B cell (primary cell): ENCODE measurements at regions not wholly inside any gene's neighbourhood (a gene's known extent, or its start where the extent isn't known, plus 50 kb on each side); places are given as distances from the start of the nearest gene placed in this dataset.

Experiments
- ATAC-seq: fragments of 200-7000 bp; cut with Tn5 transposase; one replicate; pipeline ENCODE4 v1.10.0; 2021; ENCODE audit warnings: low read depth, mild to moderate bottlenecking, moderate number of reproducible peaks, moderate library complexity
- CTCF ChIA-PET: fragments of 350-600 bp; sonication (Branson Sonifier 250); formaldehyde crosslinking; loops from one replicate; lab custom pipeline; 2021; ENCODE audit warnings: antibody characterized with exemption, inconsistent platforms; lab: Charles Lee
- POLR2A ChIA-PET: fragments of 350-600 bp; sonication (Branson Sonifier 250); formaldehyde crosslinking; loops from one replicate; lab custom pipeline; 2021; ENCODE audit warnings: antibody characterized with exemption; lab: Charles Lee
- DNase-seq: peaks from one replicate; pipeline ENCODE4 v3.0.0; 2013
- H2AFZ ChIP-seq: 2 replicates; pipeline ENCODE4 v1.6.1; 2012; ENCODE audit warnings: mild to moderate bottlenecking, low read depth, low read length; ENCODE audit not compliant: insufficient read depth, poor library complexity, severe bottlenecking
- H3K27ac ChIP-seq, 2 donors: 1 replicate in 1 of 2; 2 replicates in 1 of 2; pipeline ENCODE4 v1.5.1; 2012 to 2013; ENCODE audit warnings: low read length in 2 of 2, mild to moderate bottlenecking in 2 of 2, moderate library complexity in 1 of 2
- H3K27me3 ChIP-seq, 4 experiments: fragments of 200-600 bp in 1 of 4; sonication (generic) in 1 of 4; replicated peaks in 1 of 4; 1 replicate in 2 of 4; 2 replicates in 2 of 4; pipeline versions ENCODE4 v1.6.1 to v1.7.0; 2013 to 2016; ENCODE audit warnings: low read length in 3 of 4, mild to moderate bottlenecking in 2 of 4, mixed read lengths in 1 of 4, moderate library complexity in 1 of 4; ENCODE audit not compliant: insufficient read depth in 4 of 4, control insufficient read depth in 3 of 4; ENCODE audit errors: control extremely low read depth in 1 of 4
- H3K36me3 ChIP-seq, 2 experiments: replicated peaks in 1 of 2; 1 replicate in 1 of 2; 2 replicates in 1 of 2; pipeline versions ENCODE4 v1.6.1 to v1.7.1; 2013; ENCODE audit warnings: low read length in 1 of 2; ENCODE audit not compliant: insufficient read depth in 2 of 2, control insufficient read depth in 1 of 2; ENCODE audit errors: control extremely low read depth in 1 of 2, extremely low read depth in 1 of 2
- H3K4me1 ChIP-seq, 2 donors: fragments of 200-600 bp in 1 of 2; sonication (generic) in 1 of 2; 1 replicate in 1 of 2; 2 replicates in 1 of 2; pipeline versions ENCODE4 v1.5.1 to v1.6.1; 2013 to 2017; ENCODE audit warnings: low read length in 2 of 2; ENCODE audit not compliant: control insufficient read depth in 2 of 2, insufficient read depth in 2 of 2
- H3K4me2 ChIP-seq: replicated peaks from 2 replicates; pipeline ENCODE3; 2012; ENCODE audit warnings: mild to moderate bottlenecking, low read depth, low read length; ENCODE audit not compliant: poor library complexity, severe bottlenecking
- H3K4me3 ChIP-seq, 5 experiments: fragments of 200-600 bp in 1 of 5; sonication (generic) in 1 of 5; 1 replicate in 3 of 5; 2 replicates in 2 of 5; pipeline versions ENCODE4 v1.5.1 to v1.7.0; 2011 to 2016; ENCODE audit warnings: low read length in 4 of 5, mild to moderate bottlenecking in 4 of 5, low read depth in 2 of 5, control low read depth in 1 of 5, moderate library complexity in 1 of 5; ENCODE audit not compliant: insufficient read depth in 1 of 5; ENCODE audit errors: control extremely low read depth in 1 of 5, extremely low read depth in 1 of 5
- H3K79me2 ChIP-seq: fragments of 200-600 bp; sonication (generic); one replicate; pipeline ENCODE4 v1.6.0; 2016; ENCODE audit warnings: low read length; ENCODE audit not compliant: control insufficient read depth, insufficient read depth
- H3K9ac ChIP-seq: fragments of 200-600 bp; sonication (generic); 2 replicates; pipeline ENCODE4 v1.6.1; 2017; ENCODE audit warnings: mild to moderate bottlenecking, low read length, moderate library complexity
- H3K9me3 ChIP-seq, 3 donors: one replicate each; pipeline versions ENCODE4 v1.6.1 to v1.7.1; 2013; ENCODE audit warnings: low read length in 2 of 3; ENCODE audit not compliant: control insufficient read depth in 2 of 3, insufficient read depth in 1 of 3; ENCODE audit errors: control extremely low read depth in 1 of 3
- H4K20me1 ChIP-seq: 2 replicates; pipeline ENCODE4 v1.6.0; 2012; ENCODE audit warnings: mild to moderate bottlenecking, low read length; ENCODE audit not compliant: insufficient read depth, control insufficient read depth, poor library complexity, severe bottlenecking
- H3K27ac Mint-ChIP-seq: one replicate; pipeline ENCODE4 v1.8.0; 2021; ENCODE audit warnings: mixed read lengths
- H3K27me3 Mint-ChIP-seq: one replicate; pipeline ENCODE4 v1.8.0; 2021; ENCODE audit warnings: mixed read lengths
- H3K4me1 Mint-ChIP-seq: one replicate; pipeline ENCODE4 v1.8.0; 2021; ENCODE audit warnings: mixed read lengths
- H3K4me3 Mint-ChIP-seq: one replicate; pipeline ENCODE4 v1.8.0; 2021; ENCODE audit warnings: mixed read lengths
- H3K9me3 Mint-ChIP-seq: one replicate; pipeline ENCODE4 v1.8.0; 2022; ENCODE audit warnings: mixed read lengths; ENCODE audit not compliant: insufficient read depth
- CTCF ChIP-seq: fragments of 200-600 bp; IDR thresholded peaks from one replicate; pipeline ENCODE4 v1.8.0; 2022; ENCODE audit warnings: antibody characterized with exemption, mild to moderate bottlenecking
- EZH2 ChIP-seq: IDR thresholded peaks from 2 replicates; pipeline ENCODE4 v1.6.1; 2012; ENCODE audit warnings: borderline replicate concordance, low read depth, mild to moderate bottlenecking, moderate library complexity, low read length; ENCODE audit not compliant: insufficient read depth, poor library complexity, severe bottlenecking
- WGBS: methylation state at CpG from one replicate; pipeline ENCODE4 v1.1.5; 2013; ENCODE audit warnings: missing lambda C conversion rate; ENCODE audit not compliant: insufficient coverage; 5-methylcytosine and 5-hydroxymethylcytosine counted together
- intact Hi-C: fragments of 100-400 bp; cut with micrococcal nuclease; formaldehyde crosslinking; loops from one replicate; pipeline ENCODE4 v1.10.0; 2022

GRCh38 chr1:30600706-30601105 lies 122.7 kb downstream of the MATN1 start:
- intact Hi-C loops, result no loop called here
- Histone ChIP-seq H4K20me1 (no peaks in the 10 kb centered on the region), H3K36me3 (no peaks in the 10 kb centered on the region), H2AFZ (no peak overlapping the region), H3K4me2 (no peak overlapping the region), H3K27me3 (no peaks in the 10 kb centered on the region), H3K4me3 (no peak overlapping the region), H3K27ac (no peak overlapping the region), H3K9me3 (no peaks in the 10 kb centered on the region), H3K9ac (no peak overlapping the region), H3K4me1 (no peaks in the 10 kb centered on the region), H3K79me2 (no peaks in the 10 kb centered on the region)
- no peak overlapping the region for H3K27ac Mint-ChIP-seq
- no peak overlapping the region for H3K4me3 Mint-ChIP-seq
- DNase-seq (no peak), ATAC-seq (no peak)
- no peaks in the 10 kb centered on the region for H3K4me1 Mint-ChIP-seq
- H3K27me3 Mint-ChIP-seq, result peaks cover 24% of the 10 kb centered on the region
- ChIA-PET POLR2A (no interaction called here), CTCF (no interaction called here)
- WGBS, result 72% methylated on average over 4 of the region's 4 CpGs
- TF ChIP-seq EZH2 (no peak), CTCF (no peak)
- no peaks in the 10 kb centered on the region for H3K9me3 Mint-ChIP-seq

GRCh38 chr1:30600258-30600657 lies 123.1 kb downstream of the MATN1 start:
- H3K4me3 Mint-ChIP-seq, result no peak overlapping the region

More at GRCh38 chr1:30600258-30600657, 123.1 kb downstream of the MATN1 start:
- H3K4me1 Mint-ChIP-seq, result no peaks in the 10 kb centered on the region
- Histone ChIP-seq H4K20me1 (no peaks in the 10 kb centered on the region), H3K36me3 (no peaks in the 10 kb centered on the region), H3K79me2 (no peaks in the 10 kb centered on the region), H3K9me3 (no peaks in the 10 kb centered on the region), H3K4me1 (no peaks in the 10 kb centered on the region), H2AFZ (no peak overlapping the region), H3K4me3 (no peak overlapping the region), H3K9ac (no peak overlapping the region), H3K27me3 (no peaks in the 10 kb centered on the region), H3K27ac (no peak overlapping the region), H3K4me2 (no peak overlapping the region)
- no peak for TF ChIP-seq CTCF
- TF ChIP-seq EZH2, result no peak
- 76% methylated on average over 9 of the region's 9 CpGs for WGBS
- ChIA-PET POLR2A (no interaction called here), CTCF (no interaction called here)
- intact Hi-C loops, result no loop called here
- DNase-seq, result no peak
- H3K27me3 Mint-ChIP-seq, result peaks cover 24% of the 10 kb centered on the region
- ATAC-seq, result no peak
- H3K27ac Mint-ChIP-seq, result no peak overlapping the region
- H3K9me3 Mint-ChIP-seq, result no peaks in the 10 kb centered on the region
